Spinal cord (tissue), 9 donors: ENCODE measurements at regions not wholly inside any gene's neighbourhood (a gene's known extent, or its start where the extent isn't known, plus 50 kb on each side); places are given as distances from the start of the nearest gene placed in this dataset.

Experiments
- DNase-seq, 6 donors: peaks; one replicate each; pipeline versions ENCODE4 v3.0.0 to v3.0.0-alpha.2; 2013 to 2015; ENCODE audit warnings: low spot score in 6 of 6, low read depth in 4 of 6
- H3K27ac ChIP-seq: one replicate; pipeline ENCODE4 v1.5.1; 2013; ENCODE audit warnings: low read depth, low read length, control low read depth
- H3K27me3 ChIP-seq: one replicate; pipeline ENCODE4 v1.6.1; 2013; ENCODE audit warnings: low read length; ENCODE audit not compliant: control insufficient read depth, insufficient read depth
- H3K36me3 ChIP-seq: one replicate; pipeline ENCODE4 v1.6.1; 2013; ENCODE audit warnings: low read length; ENCODE audit not compliant: control insufficient read depth, insufficient read depth
- H3K4me1 ChIP-seq: one replicate; pipeline ENCODE4 v1.6.1; 2013; ENCODE audit warnings: low read length; ENCODE audit not compliant: control insufficient read depth, insufficient read depth
- H3K4me3 ChIP-seq: one replicate; pipeline ENCODE4 v1.5.1; 2013; ENCODE audit warnings: low read depth, low read length, control low read depth
- H3K9me3 ChIP-seq: one replicate; pipeline ENCODE4 v1.6.1; 2013; ENCODE audit warnings: low read length; ENCODE audit not compliant: control insufficient read depth, insufficient read depth
- WGBS: methylation state at CpG from one replicate; pipeline ENCODE4 v1.1.5; 2013; ENCODE audit warnings: missing lambda C conversion rate; ENCODE audit not compliant: insufficient coverage; 5-methylcytosine and 5-hydroxymethylcytosine counted together
- donor health status: healthy.

GRCh38 chr1:29563571-29563970, 327.2 kb downstream of the PTPRU start:
- Histone ChIP-seq H3K36me3 (no peaks in the 10 kb centered on the region), H3K27me3 (no peaks in the 10 kb centered on the region), H3K4me1 (no peaks in the 10 kb centered on the region), H3K4me3 (no peak overlapping the region), H3K27ac (no peak overlapping the region), H3K9me3 (peaks cover 11% of the 10 kb centered on the region)
- WGBS: no CpG with 5 or more reads among the region's 4 CpGs
- DNase-seq: no peak

- H3K4me3 ChIP-seq: no peak overlapping the region
- no CpG with 5 or more reads among the region's 3 CpGs for WGBS
- H3K4me1 ChIP-seq: no peaks in the 10 kb centered on the region
- H3K27ac ChIP-seq: no peak overlapping the region
- H3K36me3 ChIP-seq: no peaks in the 10 kb centered on the region
- peaks cover 11% of the 10 kb centered on the region for H3K9me3 ChIP-seq
- DNase-seq: no peak
- no peaks in the 10 kb centered on the region for H3K27me3 ChIP-seq
These were observed 326.8 kb downstream of the PTPRU start for GRCh38 chr1:29563092-29563491.

DNA sequence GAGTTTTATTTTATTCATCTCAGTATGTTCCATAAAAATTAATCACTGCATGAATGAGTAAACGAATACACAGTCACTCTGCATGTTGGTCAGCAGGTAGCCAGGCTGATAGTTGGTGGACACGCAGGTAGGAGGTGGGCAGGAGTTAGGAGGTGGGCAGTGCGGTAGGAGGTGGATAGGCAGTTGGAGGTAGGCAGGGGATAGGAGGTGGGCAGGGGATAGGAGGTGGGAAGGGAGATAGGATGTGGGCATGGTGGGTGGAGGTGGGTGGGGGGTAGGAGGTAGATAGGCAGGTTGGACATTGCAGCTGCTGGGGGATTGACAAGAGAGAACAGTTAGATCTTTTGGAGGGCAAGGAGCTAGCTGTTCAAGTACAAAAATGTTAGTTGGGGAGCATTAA, 322.7 kb downstream of the PTPRU start:
- peaks cover 9% of the 10 kb centered on the region for H3K4me1 ChIP-seq
- peaks cover 5% of the 10 kb centered on the region for H3K9me3 ChIP-seq
- no peaks in the 10 kb centered on the region for H3K36me3 ChIP-seq
- no peak overlapping the region for H3K27ac ChIP-seq
- whole genome bisulfite sequencing: 100% methylated on average over 1 of the region's 3 CpGs
- H3K27me3 ChIP-seq: no peaks in the 10 kb centered on the region
- no peak for DNase-seq
- no peak overlapping the region for H3K4me3 ChIP-seq

GRCh38 chr1:29557701-29558600, 321.6 kb downstream of the PTPRU start:
- 87% methylated on average over 9 of the region's 16 CpGs for WGBS

GRCh38 chr1:29557066-29557465, 320.7 kb downstream of the PTPRU start:
- Histone ChIP-seq H3K36me3 (no peaks in the 10 kb centered on the region), H3K27ac (no peak overlapping the region), H3K4me1 (peaks cover 9% of the 10 kb centered on the region), H3K27me3 (no peaks in the 10 kb centered on the region), H3K9me3 (no peaks in the 10 kb centered on the region), H3K4me3 (no peak overlapping the region)
- 59% methylated on average over 5 of the region's 5 CpGs for WGBS
- DNase-seq: no peak

More at GRCh38 chr1:29557701-29558600, 321.6 kb downstream of the PTPRU start:
- H3K4me1 ChIP-seq: peaks cover 9% of the 10 kb centered on the region
- H3K27me3 ChIP-seq: no peaks in the 10 kb centered on the region
- peaks cover 2% of the 10 kb centered on the region for H3K9me3 ChIP-seq
- no peak overlapping the region for H3K4me3 ChIP-seq
- no peaks in the 10 kb centered on the region for H3K36me3 ChIP-seq
- H3K27ac ChIP-seq: no peak overlapping the region
- no peak for DNase-seq

DNA sequence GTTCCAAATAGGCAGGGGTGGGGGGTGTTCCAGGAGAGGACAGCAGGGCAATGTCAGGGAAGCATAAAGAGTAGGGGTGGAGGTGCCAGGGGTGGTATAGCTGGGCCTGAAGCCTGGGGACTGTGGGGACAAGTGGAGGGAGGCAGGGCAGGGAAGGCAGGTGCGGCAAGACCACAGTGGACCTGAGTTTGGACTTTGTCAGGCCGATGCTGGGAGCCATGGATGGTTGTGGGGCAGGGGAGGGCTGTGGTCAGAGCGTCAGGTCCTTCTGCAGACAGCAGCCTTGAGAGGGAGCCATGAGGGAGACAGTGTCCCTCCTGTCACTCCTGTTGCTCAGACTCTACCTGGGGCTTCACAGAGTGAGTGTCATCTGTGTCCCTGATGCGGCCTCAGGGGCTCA, 320.3 kb downstream of the PTPRU start:
- Histone ChIP-seq H3K27ac (no peak overlapping the region), H3K36me3 (no peaks in the 10 kb centered on the region), H3K27me3 (no peaks in the 10 kb centered on the region), H3K4me3 (no peak overlapping the region), H3K4me1 (peaks cover 9% of the 10 kb centered on the region), H3K9me3 (no peaks in the 10 kb centered on the region)
- no peak for DNase-seq
- WGBS: 62% methylated on average over 4 of the region's 4 CpGs

DNA sequence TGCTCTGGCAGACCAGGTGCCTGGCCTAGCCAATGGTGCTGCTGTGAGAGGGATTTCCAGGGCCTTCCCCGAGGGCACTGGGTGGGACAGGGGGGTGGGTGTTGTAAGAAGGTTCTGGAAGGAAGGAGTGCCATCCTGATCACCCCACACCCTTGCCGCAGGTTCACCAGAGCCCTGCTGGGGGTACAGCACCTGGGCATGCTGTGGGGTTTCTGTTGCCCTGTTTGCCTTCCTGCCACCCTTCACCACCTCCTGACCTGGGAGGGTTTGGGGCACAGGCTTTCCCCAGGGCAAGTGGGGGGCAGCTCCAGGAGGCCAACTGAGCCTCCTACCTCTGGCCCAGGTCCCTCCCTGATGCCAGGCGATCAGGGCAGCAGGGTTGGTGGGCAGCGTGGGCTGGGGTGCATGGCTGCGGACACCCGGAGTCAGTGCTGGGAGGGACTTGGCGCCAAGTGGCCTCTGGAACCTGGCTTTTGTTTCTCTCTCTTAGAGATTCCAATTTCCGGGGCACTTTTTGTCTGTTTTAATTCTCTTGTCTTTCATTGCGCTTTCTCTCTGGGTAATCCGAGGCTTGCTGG, 318.8 kb downstream of the PTPRU start:
- no peaks in the 10 kb centered on the region for H3K9me3 ChIP-seq
- H3K27ac ChIP-seq: no peak overlapping the region
- no peak for DNase-seq
- H3K4me3 ChIP-seq: no peak overlapping the region
- WGBS: 94% methylated on average over 6 of the region's 10 CpGs
- H3K4me1 ChIP-seq: peaks cover 9% of the 10 kb centered on the region
- no peaks in the 10 kb centered on the region for H3K36me3 ChIP-seq
- H3K27me3 ChIP-seq: no peaks in the 10 kb centered on the region

DNA sequence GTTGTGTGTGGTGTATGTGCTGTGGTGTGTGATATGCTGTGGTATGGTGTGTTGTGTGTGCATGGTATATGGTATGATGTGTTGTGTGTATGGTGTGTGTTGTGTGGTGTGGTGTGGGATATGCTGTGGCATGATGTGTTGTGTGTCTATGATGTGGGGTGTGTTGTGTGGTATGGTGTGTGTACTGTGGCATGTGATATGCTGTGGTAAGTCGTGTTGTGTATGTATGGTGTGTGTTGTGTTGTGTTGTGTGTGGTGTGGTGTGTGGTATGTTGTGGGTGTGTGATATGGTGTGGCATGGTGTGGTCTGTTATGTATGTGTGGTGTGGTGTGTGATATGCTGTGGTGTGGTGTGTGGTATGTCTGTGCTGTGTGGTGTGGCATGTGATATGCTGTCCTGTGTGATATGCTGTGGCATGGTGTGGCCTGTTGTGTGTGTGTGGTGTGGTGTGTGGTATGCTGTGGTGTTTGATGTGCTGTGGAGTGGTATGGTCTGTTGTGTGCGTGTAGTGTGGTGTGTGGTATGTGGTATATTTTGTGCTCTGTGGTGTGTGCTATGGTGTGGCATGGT, 318.0 kb downstream of the PTPRU start:
- Histone ChIP-seq H3K4me1 (peaks cover 9% of the 10 kb centered on the region), H3K36me3 (no peaks in the 10 kb centered on the region), H3K9me3 (no peaks in the 10 kb centered on the region), H3K27me3 (no peaks in the 10 kb centered on the region), H3K4me3 (no peak overlapping the region), H3K27ac (no peak overlapping the region)
- DNase-seq: peak in 1 of 6 donors; percentile 15
- WGBS: 89% methylated on average over 2 of the region's 2 CpGs

GRCh38 chr1:29551123-29551936, 315.0 kb downstream of the PTPRU start:
- Histone ChIP-seq H3K9me3 (no peaks in the 10 kb centered on the region), H3K4me1 (peaks cover 9% of the 10 kb centered on the region), H3K36me3 (no peaks in the 10 kb centered on the region), H3K27ac (no peak overlapping the region), H3K4me3 (no peak overlapping the region), H3K27me3 (peaks cover 3% of the 10 kb centered on the region)
- DNase-seq: no peak
- WGBS: 74% methylated on average over 20 of the region's 21 CpGs
